Stimulated activated memory B cell treated with anti-CD40 and anti-IgM and Interleukin-4, amounts not matched to agents 10 μg/mL and 1 μg/mL and 100 μg/mL, for 72 hours (primary cell): ENCODE measurements at regions not wholly inside any gene's neighbourhood (a gene's known extent, or its start where the extent isn't known, plus 50 kb on each side); places are given as distances from the start of the nearest gene placed in this dataset.
"Not testable (repeated sequence)": the region's sequence is repeated elsewhere in the genome, so short reads cannot be mapped to it uniquely, and the experiment has no call there.

ENCODE experiments used
- ATAC-seq: fragments of 150-1000 bp; cut with Tn5 transposase; 2 replicates; pipeline ENCODE4 v1.10.0; 2021
- H3K27ac Mint-ChIP-seq: one replicate; pipeline ENCODE4 v1.8.0; 2022; ENCODE audit warnings: mild to moderate bottlenecking, mixed read lengths
- H3K27me3 Mint-ChIP-seq: one replicate; pipeline ENCODE4 v1.8.0; 2022; ENCODE audit warnings: mixed read lengths
- H3K36me3 Mint-ChIP-seq: one replicate; pipeline ENCODE4 v1.8.0; 2022; ENCODE audit warnings: mixed read lengths
- H3K4me1 Mint-ChIP-seq: one replicate; pipeline ENCODE4 v1.8.0; 2022; ENCODE audit warnings: mixed read lengths
- H3K4me3 Mint-ChIP-seq: one replicate; pipeline ENCODE4 v1.8.0; 2022; ENCODE audit warnings: mild to moderate bottlenecking, moderate library complexity, mixed read lengths
- H3K9me3 Mint-ChIP-seq: one replicate; pipeline ENCODE4 v1.8.0; 2022; ENCODE audit warnings: mixed read lengths

DNA sequence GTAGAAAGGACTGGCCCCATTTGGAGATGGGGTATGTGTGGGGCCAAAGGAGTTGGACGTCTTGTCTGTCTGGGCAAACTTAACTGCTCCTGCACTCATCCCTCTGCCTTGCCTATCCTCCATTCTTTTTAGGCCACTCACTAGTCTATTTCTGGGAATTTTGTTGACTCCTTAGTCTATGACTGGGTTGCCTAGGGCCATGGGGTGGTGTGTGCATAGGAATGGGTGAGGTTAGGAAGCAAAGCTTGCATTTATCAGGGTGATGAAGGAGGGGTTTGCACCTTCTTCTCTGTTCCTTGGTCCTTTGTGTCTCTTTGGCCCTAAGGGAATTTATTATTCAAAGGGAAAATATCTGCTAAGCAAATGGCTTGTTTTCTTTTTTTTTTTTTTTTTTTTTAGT lies 80.9 kb upstream of the OR9Q1 start:
- Mint-ChIP-seq H3K4me3 (no peak overlapping the region), H3K4me1 (no peaks in the 10 kb centered on the region), H3K27ac (no peak overlapping the region), H3K36me3 (no peaks in the 10 kb centered on the region), H3K27me3 (peaks cover 8% of the 10 kb centered on the region), H3K9me3 (no peaks in the 10 kb centered on the region)
- no peak for ATAC-seq

GRCh38 chr11:57943766-57944165 lies 79.9 kb upstream of the OR9Q1 start:
- H3K4me1 Mint-ChIP-seq, ATAC-seq, H3K27ac Mint-ChIP-seq: not testable (repeated sequence)

GRCh38 chr11:57946628-57947027 lies 77.1 kb upstream of the OR9Q1 start:
- H3K9me3 Mint-ChIP-seq: no peaks in the 10 kb centered on the region
- no peaks in the 10 kb centered on the region for H3K27me3 Mint-ChIP-seq
- H3K27ac Mint-ChIP-seq: no peak overlapping the region
- no peak for ATAC-seq
- no peak overlapping the region for H3K4me3 Mint-ChIP-seq
- no peaks in the 10 kb centered on the region for H3K4me1 Mint-ChIP-seq
- H3K36me3 Mint-ChIP-seq: no peaks in the 10 kb centered on the region

More at GRCh38 chr11:57943766-57944165, 79.9 kb upstream of the OR9Q1 start:
- not testable (repeated sequence) for H3K9me3 Mint-ChIP-seq, H3K4me3 Mint-ChIP-seq, H3K36me3 Mint-ChIP-seq, H3K27me3 Mint-ChIP-seq

DNA sequence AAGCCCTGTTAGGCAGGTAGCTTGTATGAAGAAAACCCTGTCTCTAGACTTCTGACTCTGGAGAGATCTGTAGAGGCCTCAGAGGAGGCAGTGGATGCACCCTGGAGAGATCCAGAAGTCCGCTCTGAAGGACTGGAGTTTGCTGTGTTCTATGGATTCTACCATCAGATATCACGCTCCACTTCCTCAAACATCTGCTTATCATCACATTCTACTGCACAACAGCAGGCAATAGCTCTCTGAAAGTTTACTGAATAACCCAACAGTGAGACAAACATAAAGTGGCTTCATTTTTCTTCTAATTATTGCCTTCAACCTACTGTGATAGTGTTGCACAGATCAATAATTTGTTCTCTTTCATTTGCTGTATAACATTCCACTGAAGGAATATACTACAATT lies 59.0 kb upstream of the OR9Q1 start:
- ATAC-seq: no peak
- H3K4me1 Mint-ChIP-seq: no peaks in the 10 kb centered on the region
- no peaks in the 10 kb centered on the region for H3K36me3 Mint-ChIP-seq
- no peak overlapping the region for H3K4me3 Mint-ChIP-seq
- H3K27me3 Mint-ChIP-seq: peaks cover 15% of the 10 kb centered on the region
- H3K27ac Mint-ChIP-seq: no peak overlapping the region
- H3K9me3 Mint-ChIP-seq: no peaks in the 10 kb centered on the region

- peaks cover 9% of the 10 kb centered on the region for H3K9me3 Mint-ChIP-seq
- H3K4me1 Mint-ChIP-seq: no peaks in the 10 kb centered on the region
- H3K36me3 Mint-ChIP-seq: no peaks in the 10 kb centered on the region
- no peak for ATAC-seq
- no peak overlapping the region for H3K27ac Mint-ChIP-seq
- no peak overlapping the region for H3K4me3 Mint-ChIP-seq
- H3K27me3 Mint-ChIP-seq: peaks cover 28% of the 10 kb centered on the region
Observed at GRCh38 chr11:57971272-57972012, 52.2 kb upstream of the OR9Q1 start.

DNA sequence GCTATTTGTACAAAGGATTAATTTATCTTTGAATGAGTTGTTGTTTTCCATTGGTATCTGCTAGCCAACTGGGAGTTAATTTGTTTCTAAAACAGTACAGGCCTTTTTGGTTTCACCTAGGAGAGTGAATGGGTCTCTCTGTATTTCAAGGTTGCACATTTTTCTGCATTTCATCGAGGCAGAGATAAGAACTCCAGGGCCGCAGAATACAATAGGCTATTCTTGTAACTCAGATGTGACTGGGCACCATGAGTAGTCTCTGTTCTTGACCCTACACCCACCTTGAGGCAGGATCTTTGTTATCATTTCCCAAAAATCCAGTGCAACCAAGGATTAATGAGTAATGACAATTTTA lies 51.7 kb upstream of the OR9Q1 start:
- Mint-ChIP-seq H3K9me3 (peaks cover 9% of the 10 kb centered on the region), H3K36me3 (no peaks in the 10 kb centered on the region), H3K4me3 (no peak overlapping the region), H3K27me3 (peaks cover 28% of the 10 kb centered on the region), H3K27ac (no peak overlapping the region), H3K4me1 (no peaks in the 10 kb centered on the region)
- ATAC-seq: no peak
